Esophagus squamous epithelium (tissue), 5 donors: ENCODE measurements at regions not wholly inside any gene's neighbourhood (a gene's known extent, or its start where the extent isn't known, plus 50 kb on each side); places are given as distances from the start of the nearest gene placed in this dataset.

Experiments
- DNase-seq: peaks from one replicate; lab custom pipeline; 2025; lab: John Stamatoyannopoulos, UW
- H3K27ac ChIP-seq, 4 donors: fragments of 200-600 bp; sonication (generic); one replicate each; pipeline ENCODE4 v1.5.1; 2016 to 2019; ENCODE audit warnings: mild to moderate bottlenecking in 1 of 4
- H3K27me3 ChIP-seq, 4 donors: fragments of 200-600 bp; sonication (generic); 1 replicate in 3 of 4; 2 replicates in 1 of 4; pipeline versions ENCODE4 v1.5.1 to v1.6.0; 2017 to 2021; ENCODE audit warnings: antibody characterized with exemption in 1 of 4
- H3K36me3 ChIP-seq, 3 donors: fragments of 200-600 bp; sonication (generic); one replicate each; pipeline ENCODE4 v1.5.1; 2016 to 2019
- H3K4me1 ChIP-seq, 3 donors: fragments of 200-600 bp; sonication (generic); one replicate each; pipeline ENCODE4 v1.5.1; 2017 to 2019
- H3K4me3 ChIP-seq, 4 donors: fragments of 200-600 bp; sonication (generic); 1 replicate in 3 of 4; 2 replicates in 1 of 4; pipeline ENCODE4 v1.5.1; 2016 to 2019; ENCODE audit warnings: mild to moderate bottlenecking in 2 of 4, moderate library complexity in 1 of 4
- H3K9me3 ChIP-seq, 3 donors: fragments of 200-600 bp; sonication (generic); one replicate each; pipeline ENCODE4 v1.5.1; 2016 to 2019
- POLR2A ChIP-seq, 4 donors: fragments of 450-650 bp; IDR thresholded peaks; one replicate each; pipeline ENCODE4 v1.6.1; 2017; ENCODE audit warnings: antibody characterized with exemption in 4 of 4, mild to moderate bottlenecking in 4 of 4, moderate library complexity in 3 of 4
- WGBS, 2 donors: methylation state at CpG; one replicate each; pipeline ENCODE4 v1.1.5; 2018; 5-methylcytosine and 5-hydroxymethylcytosine counted together
- intact Hi-C: fragments of 100-400 bp; cut with DNase I; formaldehyde crosslinking; loops from one replicate; pipeline ENCODE4 v1.15.0; 2022
- TF ChIP-seq, protein P1 (sequence below), 6 experiments: fragments of 450-650 bp in 4 of 6; fragments of 200-600 bp in 2 of 6; sonication (generic) in 2 of 6; IDR thresholded peaks; one replicate each; pipeline ENCODE4 v1.5.1; 2016 to 2019; ENCODE audit warnings: antibody characterized with exemption in 6 of 6, mild to moderate bottlenecking in 4 of 6, moderate library complexity in 4 of 6
- donor health status: DM: yes; HTN: yes; CAD: no.

DNA sequence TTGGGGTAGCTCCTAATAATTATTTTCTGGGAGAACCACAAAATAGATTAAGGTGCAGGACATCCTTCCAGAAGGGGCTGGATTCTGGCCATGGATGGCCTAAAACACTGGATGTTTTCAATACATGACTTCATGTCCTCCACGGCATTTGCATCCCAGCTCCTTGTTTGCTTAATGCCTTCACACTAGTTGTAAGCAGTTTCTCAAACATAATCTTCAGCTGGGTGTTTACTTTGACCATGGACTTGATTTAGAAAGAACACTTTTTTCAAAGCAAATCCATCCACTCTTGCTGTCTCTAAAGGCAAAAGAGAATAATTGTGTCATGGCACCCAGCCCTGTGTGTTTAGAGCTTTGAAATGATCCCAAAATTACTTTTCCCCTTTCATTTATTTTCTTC lies 82.5 kb upstream of the GSX1 start:
- TF ChIP-seq, protein P1, sequence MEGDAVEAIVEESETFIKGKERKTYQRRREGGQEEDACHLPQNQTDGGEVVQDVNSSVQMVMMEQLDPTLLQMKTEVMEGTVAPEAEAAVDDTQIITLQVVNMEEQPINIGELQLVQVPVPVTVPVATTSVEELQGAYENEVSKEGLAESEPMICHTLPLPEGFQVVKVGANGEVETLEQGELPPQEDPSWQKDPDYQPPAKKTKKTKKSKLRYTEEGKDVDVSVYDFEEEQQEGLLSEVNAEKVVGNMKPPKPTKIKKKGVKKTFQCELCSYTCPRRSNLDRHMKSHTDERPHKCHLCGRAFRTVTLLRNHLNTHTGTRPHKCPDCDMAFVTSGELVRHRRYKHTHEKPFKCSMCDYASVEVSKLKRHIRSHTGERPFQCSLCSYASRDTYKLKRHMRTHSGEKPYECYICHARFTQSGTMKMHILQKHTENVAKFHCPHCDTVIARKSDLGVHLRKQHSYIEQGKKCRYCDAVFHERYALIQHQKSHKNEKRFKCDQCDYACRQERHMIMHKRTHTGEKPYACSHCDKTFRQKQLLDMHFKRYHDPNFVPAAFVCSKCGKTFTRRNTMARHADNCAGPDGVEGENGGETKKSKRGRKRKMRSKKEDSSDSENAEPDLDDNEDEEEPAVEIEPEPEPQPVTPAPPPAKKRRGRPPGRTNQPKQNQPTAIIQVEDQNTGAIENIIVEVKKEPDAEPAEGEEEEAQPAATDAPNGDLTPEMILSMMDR (IDR thresholded peaks at IDR 0.05), result no peak
- TF ChIP-seq POLR2A (IDR thresholded peaks at IDR 0.05), result no peak
- Histone ChIP-seq H3K4me3 (no peak overlapping the region), H3K9me3 (no peaks in the 10 kb centered on the region), H3K36me3 (no peaks in the 10 kb centered on the region), H3K27me3 (peaks cover 0 to 12% (median 0%) of the 10 kb centered on the region in 4 donors), H3K27ac (no peak overlapping the region), H3K4me1 (no peaks in the 10 kb centered on the region)
- DNase-seq, result no peak
- intact Hi-C loops, result no loop called here
- 43 to 86% methylated on average over 1 of the region's 1 CpG for WGBS, 2 donors

- Histone ChIP-seq H3K4me1 (no peaks in the 10 kb centered on the region), H3K27ac (no peak overlapping the region), H3K9me3 (no peaks in the 10 kb centered on the region), H3K4me3 (no peak overlapping the region), H3K36me3 (no peaks in the 10 kb centered on the region), H3K27me3 (peaks cover 0 to 9% (median 0%) of the 10 kb centered on the region in 4 donors)
- intact Hi-C loops, result no loop called here
- WGBS, 2 donors, result 35 to 37% methylated on average over 2 of the region's 2 CpGs
- DNase-seq, result no peak
- TF ChIP-seq, protein P1 (IDR thresholded peaks at IDR 0.05), result peak in 3 of 6 experiments; percentile 21 to 40 (median 21)
- no peak for TF ChIP-seq POLR2A (IDR thresholded peaks at IDR 0.05)
Measured at GRCh38 chr13:27712421-27712820, 79.9 kb upstream of the GSX1 start.

DNA sequence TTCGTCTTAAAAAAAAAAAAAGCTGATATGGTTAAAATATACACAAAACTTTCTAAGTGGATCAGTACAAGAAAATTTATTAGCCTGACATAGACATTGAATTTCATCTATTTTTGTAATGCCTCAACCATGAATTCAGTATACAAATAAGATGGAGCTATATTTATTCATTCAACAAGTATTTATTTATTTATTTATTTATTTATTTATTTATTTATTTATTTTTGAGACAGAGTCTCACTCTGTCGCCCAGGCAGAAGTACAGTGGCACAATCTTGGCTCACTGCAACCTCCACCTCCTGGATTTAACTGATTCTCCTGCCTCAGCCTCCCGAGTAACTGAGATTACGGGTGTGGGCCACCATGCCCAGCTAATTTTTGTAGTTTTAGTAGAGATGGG lies 78.5 kb upstream of the GSX1 start:
- H3K27me3 ChIP-seq, result peaks cover 0 to 15% (median 0%) of the 10 kb centered on the region in 4 donors
- no peak for DNase-seq
- H3K9me3 ChIP-seq, result no peaks in the 10 kb centered on the region
- WGBS, 2 donors, result 90 to 93% methylated on average over 4 of the region's 4 CpGs
- intact Hi-C loops, result no loop called here
- no peaks in the 10 kb centered on the region for H3K36me3 ChIP-seq
- no peak overlapping the region for H3K27ac ChIP-seq
- H3K4me1 ChIP-seq, result no peaks in the 10 kb centered on the region
- TF ChIP-seq, protein P1 (IDR thresholded peaks at IDR 0.05), result no peak
- no peak for TF ChIP-seq POLR2A (IDR thresholded peaks at IDR 0.05)
- H3K4me3 ChIP-seq, result no peak overlapping the region

DNA sequence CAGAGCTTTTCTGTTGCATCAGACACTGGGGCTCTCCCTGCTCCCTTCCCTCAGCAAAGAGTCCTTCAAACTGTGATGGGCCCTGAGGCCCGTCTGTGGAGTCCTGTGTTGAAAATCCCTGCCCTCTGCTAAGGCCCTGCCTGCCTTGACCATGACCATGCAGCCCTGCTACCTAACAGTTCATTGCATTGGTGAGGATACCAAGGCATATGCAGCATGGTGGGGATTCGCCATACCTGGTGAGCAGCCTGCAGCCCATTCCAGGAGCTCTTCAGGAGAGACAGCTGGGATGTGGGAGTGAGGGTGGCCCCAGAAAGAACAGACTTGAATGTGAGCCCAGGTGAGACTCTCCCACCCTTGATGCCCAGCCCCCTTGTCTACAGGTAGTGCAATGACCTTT lies 70.6 kb upstream of the GSX1 start:
- Histone ChIP-seq H3K4me1 (no peaks in the 10 kb centered on the region), H3K27ac (no peak overlapping the region), H3K9me3 (no peaks in the 10 kb centered on the region), H3K36me3 (no peaks in the 10 kb centered on the region), H3K27me3 (peaks cover 0 to 12% (median 0%) of the 10 kb centered on the region in 4 donors), H3K4me3 (no peak overlapping the region)
- TF ChIP-seq POLR2A (IDR thresholded peaks at IDR 0.05), result no peak
- TF ChIP-seq, protein P1 (IDR thresholded peaks at IDR 0.05), result no peak
- 80 to 89% methylated on average over 1 of the region's 2 CpGs for WGBS, 2 donors
- intact Hi-C loops, result no loop called here
- DNase-seq, result no peak

GRCh38 chr13:27728271-27728670 lies 64.0 kb upstream of the GSX1 start:
- TF ChIP-seq POLR2A (IDR thresholded peaks at IDR 0.05), result no peak
- peaks cover 0 to 4% (median 0%) of the 10 kb centered on the region in 4 donors for H3K27me3 ChIP-seq
- intact Hi-C loops, result no loop called here
- DNase-seq, result no peak
- WGBS, 2 donors, result 32 to 46% methylated on average over 6 of the region's 6 CpGs
- H3K4me3 ChIP-seq, result no peak overlapping the region
- H3K4me1 ChIP-seq, result no peaks in the 10 kb centered on the region
- no peak overlapping the region for H3K27ac ChIP-seq
- H3K36me3 ChIP-seq, result no peaks in the 10 kb centered on the region
- no peaks in the 10 kb centered on the region for H3K9me3 ChIP-seq

- no peak for DNase-seq
- Histone ChIP-seq H3K36me3 (no peaks in the 10 kb centered on the region), H3K27me3 (peaks cover 0 to 6% (median 0%) of the 10 kb centered on the region in 4 donors), H3K27ac (no peak overlapping the region), H3K4me1 (no peaks in the 10 kb centered on the region), H3K9me3 (no peaks in the 10 kb centered on the region), H3K4me3 (no peak overlapping the region)
- TF ChIP-seq, protein P1 (IDR thresholded peaks at IDR 0.05), result no peak
- TF ChIP-seq POLR2A (IDR thresholded peaks at IDR 0.05), result no peak
- intact Hi-C loops, result no loop called here
- 56 to 61% methylated on average over 6 of the region's 6 CpGs for WGBS, 2 donors
Measured at GRCh38 chr13:27730191-27730590, 62.1 kb upstream of the GSX1 start.
